ENCODE measurements at regions not wholly inside any gene's neighbourhood (a gene's known extent, or its start where the extent isn't known, plus 50 kb on each side); places are given as distances from the start of the nearest gene placed in this dataset.

- H3K9me3 ChIP-seq (ENCODE audit: low read length) = no peaks in the 10 kb centered on the region
- no peaks in the 10 kb centered on the region for H3K4me1 ChIP-seq (ENCODE audit: insufficient read depth, low read length, poor library complexity, severe bottlenecking)
- H2AFZ ChIP-seq (ENCODE audit: low read length) = no peak overlapping the region
- no peak overlapping the region for H3K27ac ChIP-seq (ENCODE audit: low read depth, low read length, poor library complexity, severe bottlenecking)
- no peaks in the 10 kb centered on the region for H3K9me2 ChIP-seq (ENCODE audit: insufficient read depth, low read length)
- no peaks in the 10 kb centered on the region for H4K20me1 ChIP-seq (ENCODE audit: insufficient read depth, low read length)
- intact Hi-C loops (cut with micrococcal nuclease; ENCODE audit: unreplicated experiment) = no loop called here
- DNase-seq (ENCODE audit: low spot score) = no peak
- H3K4me3 ChIP-seq (ENCODE audit: low read depth, low read length, poor library complexity, severe bottlenecking) = no peak overlapping the region
- H3K36me3 ChIP-seq (ENCODE audit: insufficient read depth, low read length) = no peaks in the 10 kb centered on the region
- no peak for TF ChIP-seq CTCF (conservative IDR thresholded peaks at IDR 0.05; ENCODE audit: low read length)
- TF ChIP-seq EZH2phosphoT487 (IDR thresholded peaks at IDR 0.05; ENCODE audit: borderline replicate concordance, low read depth, low read length) = no peak
- ChIA-PET POLR2A (interaction anchor here (0.6 kb wide), 1 partner anchor 1631 kb away, joined by 3 read pairs; no protein-coding TSS in a partner anchor), CTCF (ENCODE audit: unreplicated experiment) (no interaction called here)
- no TSS peak for BruUV-seq (replicated peaks)
- H3K4me2 ChIP-seq (ENCODE audit: low read length) = no peak overlapping the region
- H3K79me2 ChIP-seq (ENCODE audit: insufficient read depth, low read depth, low read length) = no peaks in the 10 kb centered on the region
These were observed 247.4 kb upstream of the ZP4 start for GRCh38 chr1:238138059-238138626.

GRCh38 chr1:238135708-238136664 is 245.3 kb upstream of the ZP4 start:
- H3K9me2 ChIP-seq (ENCODE audit: insufficient read depth, low read length) = no peaks in the 10 kb centered on the region
- intact Hi-C loops (cut with micrococcal nuclease; ENCODE audit: unreplicated experiment) = no loop called here
- H2AFZ ChIP-seq (ENCODE audit: low read length) = no peak overlapping the region
- BruUV-seq (replicated peaks) = no TSS peak
- CTCF ChIA-PET (ENCODE audit: unreplicated experiment) = no interaction called here
- DNase-seq (ENCODE audit: low spot score) = no peak
- no peaks in the 10 kb centered on the region for H4K20me1 ChIP-seq (ENCODE audit: insufficient read depth, low read length)
- no peaks in the 10 kb centered on the region for H3K79me2 ChIP-seq (ENCODE audit: insufficient read depth, low read depth, low read length)
- no peak overlapping the region for H3K27ac ChIP-seq (ENCODE audit: low read depth, low read length, poor library complexity, severe bottlenecking)
- no peaks in the 10 kb centered on the region for H3K36me3 ChIP-seq (ENCODE audit: insufficient read depth, low read length)
- H3K4me2 ChIP-seq (ENCODE audit: low read length) = no peak overlapping the region
- no peak overlapping the region for H3K4me3 ChIP-seq (ENCODE audit: low read depth, low read length, poor library complexity, severe bottlenecking)
- POLR2A ChIA-PET = no interaction called here
- TF ChIP-seq EZH2phosphoT487 (IDR thresholded peaks at IDR 0.05; ENCODE audit: borderline replicate concordance, low read depth, low read length) = no peak
- no peak for TF ChIP-seq CTCF (conservative IDR thresholded peaks at IDR 0.05; ENCODE audit: low read length)
- no peaks in the 10 kb centered on the region for H3K4me1 ChIP-seq (ENCODE audit: insufficient read depth, low read length, poor library complexity, severe bottlenecking)
- no peaks in the 10 kb centered on the region for H3K9me3 ChIP-seq (ENCODE audit: low read length)

GRCh38 chr1:238129677-238130076 is 239.0 kb upstream of the ZP4 start:
- Histone ChIP-seq H3K79me2 (ENCODE audit: insufficient read depth, low read depth, low read length) (no peaks in the 10 kb centered on the region), H3K36me3 (ENCODE audit: insufficient read depth, low read length) (no peaks in the 10 kb centered on the region), H3K27ac (ENCODE audit: low read depth, low read length, poor library complexity, severe bottlenecking) (no peak overlapping the region), H3K4me3 (ENCODE audit: low read depth, low read length, poor library complexity, severe bottlenecking) (no peak overlapping the region), H3K4me2 (ENCODE audit: low read length) (no peak overlapping the region), H3K4me1 (ENCODE audit: insufficient read depth, low read length, poor library complexity, severe bottlenecking) (no peaks in the 10 kb centered on the region), H4K20me1 (ENCODE audit: insufficient read depth, low read length) (no peaks in the 10 kb centered on the region), H3K9me3 (ENCODE audit: low read length) (no peaks in the 10 kb centered on the region), H3K9me2 (ENCODE audit: insufficient read depth, low read length) (no peaks in the 10 kb centered on the region), H2AFZ (ENCODE audit: low read length) (no peak overlapping the region)
- DNase-seq (ENCODE audit: low spot score) = no peak
- no TSS peak for BruUV-seq (replicated peaks)
- CTCF ChIA-PET (ENCODE audit: unreplicated experiment) = no interaction called here
- TF ChIP-seq CTCF (conservative IDR thresholded peaks at IDR 0.05; ENCODE audit: low read length) (no peak), EZH2phosphoT487 (IDR thresholded peaks at IDR 0.05; ENCODE audit: borderline replicate concordance, low read depth, low read length) (no peak)
- intact Hi-C loops (cut with micrococcal nuclease; ENCODE audit: unreplicated experiment) = no loop called here
- POLR2A ChIA-PET = no interaction called here

Data from OCI-LY7 (cell line).